Keratinocyte (primary cell): ENCODE measurements at regions not wholly inside any gene's neighbourhood (a gene's known extent, or its start where the extent isn't known, plus 50 kb on each side); places are given as distances from the start of the nearest gene placed in this dataset.
"Not testable (repeated sequence)": the region's sequence is repeated elsewhere in the genome, so short reads cannot be mapped to it uniquely, and the experiment has no call there.

Source experiments
- EZH2 ChIP-seq: IDR thresholded peaks from one replicate; pipeline ENCODE4 v1.6.1; 2012; ENCODE audit warnings: inconsistent platforms, mild to moderate bottlenecking, low read length, moderate library complexity
- TF ChIP-seq, protein P1 (sequence below), 3 experiments: IDR thresholded peaks in 1 of 3; conservative IDR thresholded peaks in 1 of 3; optimal IDR thresholded peaks in 1 of 3; 2 replicates in 2 of 3; 3 replicates in 1 of 3; pipeline versions ENCODE3 to v1.5.1; 2011; ENCODE audit warnings: low read length in 3 of 3, mild to moderate bottlenecking in 3 of 3, moderate library complexity in 2 of 3, control low read depth in 1 of 3, inconsistent platforms in 1 of 3; ENCODE audit not compliant: insufficient read depth in 2 of 3; ENCODE audit errors: extremely low read depth in 1 of 3

DNA sequence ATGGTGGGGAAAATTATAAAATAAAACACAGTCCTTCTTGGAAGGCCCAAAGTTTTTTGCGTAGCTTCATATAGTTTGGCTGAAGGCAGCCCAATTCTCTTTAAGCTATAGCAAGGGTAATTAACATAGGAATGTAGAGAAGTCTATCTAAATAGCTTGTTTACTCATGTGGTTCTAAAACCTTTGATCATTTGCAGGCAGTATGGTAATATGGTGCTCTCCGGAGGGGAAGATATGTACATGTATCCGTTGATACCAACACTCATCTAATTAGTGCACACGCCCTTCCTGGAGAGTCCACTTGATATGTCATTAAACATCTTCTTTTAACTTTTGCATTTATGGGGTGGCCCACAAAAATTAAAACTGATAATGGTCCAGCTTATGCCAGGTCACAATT, 1207.7 kb upstream of the PABPC4L start:
- TF ChIP-seq, protein P1, sequence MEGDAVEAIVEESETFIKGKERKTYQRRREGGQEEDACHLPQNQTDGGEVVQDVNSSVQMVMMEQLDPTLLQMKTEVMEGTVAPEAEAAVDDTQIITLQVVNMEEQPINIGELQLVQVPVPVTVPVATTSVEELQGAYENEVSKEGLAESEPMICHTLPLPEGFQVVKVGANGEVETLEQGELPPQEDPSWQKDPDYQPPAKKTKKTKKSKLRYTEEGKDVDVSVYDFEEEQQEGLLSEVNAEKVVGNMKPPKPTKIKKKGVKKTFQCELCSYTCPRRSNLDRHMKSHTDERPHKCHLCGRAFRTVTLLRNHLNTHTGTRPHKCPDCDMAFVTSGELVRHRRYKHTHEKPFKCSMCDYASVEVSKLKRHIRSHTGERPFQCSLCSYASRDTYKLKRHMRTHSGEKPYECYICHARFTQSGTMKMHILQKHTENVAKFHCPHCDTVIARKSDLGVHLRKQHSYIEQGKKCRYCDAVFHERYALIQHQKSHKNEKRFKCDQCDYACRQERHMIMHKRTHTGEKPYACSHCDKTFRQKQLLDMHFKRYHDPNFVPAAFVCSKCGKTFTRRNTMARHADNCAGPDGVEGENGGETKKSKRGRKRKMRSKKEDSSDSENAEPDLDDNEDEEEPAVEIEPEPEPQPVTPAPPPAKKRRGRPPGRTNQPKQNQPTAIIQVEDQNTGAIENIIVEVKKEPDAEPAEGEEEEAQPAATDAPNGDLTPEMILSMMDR (optimal IDR thresholded peaks at IDR 0.05 in 1 of 3, IDR thresholded peaks at IDR 0.05 in 1 of 3, conservative IDR thresholded peaks at IDR 0.05 in 1 of 3; ENCODE audit: extremely low read depth in 1 of 3, insufficient read depth in 2 of 3, low read length in 3 of 3): not testable (repeated sequence)
- TF ChIP-seq EZH2: not testable (repeated sequence)
